Gastrocnemius medialis (tissue), 4 donors: ENCODE measurements at regions not wholly inside any gene's neighbourhood (a gene's known extent, or its start where the extent isn't known, plus 50 kb on each side); places are given as distances from the start of the nearest gene placed in this dataset.
A peak's percentile ranks its signal among the peaks of the same experiment; 100 is the strongest.

Experiments used
- ATAC-seq, 2 donors: fragments of 150-250 bp; one replicate each; pipeline ENCODE4 v1.9.1; 2016
- DNase-seq, 2 donors: peaks; one replicate each; pipeline ENCODE4 v3.0.0-alpha.2; 2019
- H3K27ac ChIP-seq, 4 donors: fragments of 200-600 bp; sonication (generic); 1 replicate in 1 of 4; 2 replicates in 3 of 4; pipeline ENCODE4 v1.5.1; 2016 to 2018; ENCODE audit warnings: mild to moderate bottlenecking in 2 of 4, moderate library complexity in 1 of 4
- H3K27me3 ChIP-seq, 3 donors: fragments of 200-600 bp; sonication (generic) in 2 of 3; 1 replicate in 1 of 3; 2 replicates in 2 of 3; pipeline versions ENCODE4 v1.5.1 to v1.6.0; 2016 to 2019; ENCODE audit warnings: mild to moderate bottlenecking in 1 of 3, moderate library complexity in 1 of 3
- H3K36me3 ChIP-seq, 2 donors: fragments of 200-600 bp; sonication (generic) in 1 of 2; one replicate each; pipeline ENCODE4 v1.5.1; 2017 to 2018
- H3K4me1 ChIP-seq, 2 donors: fragments of 200-600 bp; sonication (generic) in 1 of 2; one replicate each; pipeline ENCODE4 v1.5.1; 2016 to 2017; ENCODE audit warnings: mild to moderate bottlenecking in 2 of 2
- H3K4me3 ChIP-seq, 4 donors: fragments of 200-600 bp; sonication (generic) in 3 of 4; 1 replicate in 1 of 4; 2 replicates in 3 of 4; pipeline ENCODE4 v1.5.1; 2016 to 2019; ENCODE audit warnings: mild to moderate bottlenecking in 2 of 4
- H3K9me3 ChIP-seq, 3 donors: fragments of 200-600 bp; sonication (generic) in 2 of 3; 1 replicate in 1 of 3; 2 replicates in 2 of 3; pipeline ENCODE4 v1.5.1; 2016 to 2019
- CTCF ChIP-seq, 5 experiments: fragments of 450-650 bp in 3 of 5; fragments of 200-600 bp in 2 of 5; sonication (generic) in 2 of 5; IDR thresholded peaks in 4 of 5; conservative IDR thresholded peaks in 1 of 5; 1 replicate in 4 of 5; 2 replicates in 1 of 5; pipeline ENCODE4 v1.5.1; 2016 to 2019; ENCODE audit warnings: antibody characterized with exemption in 5 of 5, mild to moderate bottlenecking in 3 of 5, moderate library complexity in 3 of 5
- POLR2A ChIP-seq, 2 donors: fragments of 450-650 bp; IDR thresholded peaks; one replicate each; pipeline ENCODE4 v1.6.1; 2017; ENCODE audit warnings: antibody characterized with exemption in 2 of 2, mild to moderate bottlenecking in 2 of 2, moderate library complexity in 2 of 2
- in situ Hi-C, 4 donors: fragments of 200-750 bp; cut with MboI; loops; one replicate each; pipeline versions ENCODE4 v1.15.0 to v1.8.0; 2017; ENCODE audit warnings: low sequenced_read_pairs in 4 of 4
- intact Hi-C: fragments of 100-400 bp; cut with DNase I; formaldehyde crosslinking; loops from one replicate; pipeline ENCODE4 v1.15.1; 2023; ENCODE audit warnings: low total_unique reads

GRCh38 chr5:154612666-154613065 lies 134.6 kb upstream of the HAND1 start:
- no peak overlapping the region for H3K27ac ChIP-seq
- no peak for DNase-seq
- TF ChIP-seq POLR2A (IDR thresholded peaks at IDR 0.05) = no peak
- TF ChIP-seq CTCF (IDR thresholded peaks at IDR 0.05 in 4 of 5, conservative IDR thresholded peaks at IDR 0.05 in 1 of 5) = no peak
- peaks cover 6 to 15% of the 10 kb centered on the region in 2 donors for H3K4me1 ChIP-seq
- H3K36me3 ChIP-seq = no peaks in the 10 kb centered on the region
- intact Hi-C loops (no loop called here), in situ Hi-C loops (no loop called here)
- no peaks in the 10 kb centered on the region for H3K9me3 ChIP-seq
- no peak overlapping the region for H3K4me3 ChIP-seq
- no peak for ATAC-seq
- peaks cover 43 to 54% (median 44%) of the 10 kb centered on the region in 3 donors for H3K27me3 ChIP-seq

DNA sequence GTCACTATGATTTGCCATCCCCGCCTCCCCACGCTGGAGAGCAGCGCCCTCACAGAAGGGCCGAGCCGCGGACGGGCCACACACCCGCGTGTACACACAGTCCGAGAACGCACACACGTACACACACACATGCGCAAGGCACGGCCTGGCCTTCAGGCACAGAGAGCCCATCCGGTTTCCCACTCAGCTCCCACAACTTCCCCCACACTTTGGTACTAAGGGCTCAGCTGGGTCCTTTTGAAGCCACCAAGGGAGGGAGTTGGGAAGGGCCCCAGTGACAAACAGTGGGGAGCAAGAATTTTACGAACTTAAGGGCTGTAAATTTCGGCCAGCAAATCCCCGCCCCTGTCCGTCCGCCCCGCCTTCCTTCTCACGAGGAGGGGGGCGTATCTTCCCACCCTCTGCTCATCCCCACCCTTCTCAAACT lies 133.3 kb upstream of the HAND1 start:
- H3K27ac ChIP-seq = no peak overlapping the region
- H3K27me3 ChIP-seq = peaks cover 43 to 54% (median 44%) of the 10 kb centered on the region in 3 donors
- H3K4me1 ChIP-seq = peaks cover 6 to 15% of the 10 kb centered on the region in 2 donors
- H3K9me3 ChIP-seq = no peaks in the 10 kb centered on the region
- intact Hi-C loops (no loop called here), in situ Hi-C loops (no loop called here)
- no peak for ATAC-seq
- peak overlapping the region in 3 of 4 donors; percentile 11 to 55 (median 39) for H3K4me3 ChIP-seq
- TF ChIP-seq POLR2A (IDR thresholded peaks at IDR 0.05) = no peak
- TF ChIP-seq CTCF (IDR thresholded peaks at IDR 0.05 in 4 of 5, conservative IDR thresholded peaks at IDR 0.05 in 1 of 5) = no peak
- H3K36me3 ChIP-seq = no peaks in the 10 kb centered on the region
- no peak for DNase-seq

DNA sequence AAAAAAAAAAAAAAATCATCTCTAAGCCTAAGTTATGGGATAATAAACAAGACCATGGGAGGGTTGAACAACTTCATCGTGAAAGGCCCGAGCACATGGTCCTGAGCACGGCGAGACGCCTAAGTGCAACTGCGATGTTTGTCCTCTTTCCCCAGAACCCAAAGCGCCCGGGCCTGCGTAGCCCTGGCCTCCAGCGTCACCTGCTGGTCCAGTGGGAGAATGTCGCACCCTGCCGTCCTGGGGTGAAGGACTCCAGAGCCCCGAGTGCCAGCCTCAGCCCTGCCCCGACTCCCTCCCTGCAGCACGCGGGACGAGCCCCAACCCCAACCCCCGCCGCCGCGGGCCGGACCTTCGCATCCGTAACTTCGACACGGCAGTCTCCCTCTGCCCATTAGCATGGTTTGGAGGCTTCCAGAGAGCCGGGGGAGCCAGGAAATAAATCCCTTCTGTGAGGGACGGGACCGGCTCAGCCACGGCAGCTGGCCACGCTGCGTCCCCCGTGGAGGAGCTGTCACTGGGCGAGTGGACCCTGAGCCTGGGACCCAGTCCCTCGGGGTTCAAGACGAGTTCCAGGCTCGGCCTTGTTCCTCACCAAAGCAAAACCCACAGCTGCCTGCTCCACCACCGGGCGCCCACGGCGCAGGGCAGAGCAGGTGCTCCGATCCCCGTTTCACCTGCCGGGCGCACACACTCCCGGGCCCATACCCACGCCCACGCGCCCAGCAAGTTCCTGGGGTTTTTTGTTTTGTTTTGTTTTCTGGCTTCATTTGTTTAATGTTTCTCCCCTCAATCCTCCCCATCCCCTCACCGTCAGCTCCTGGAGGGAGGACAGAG lies 132.5 kb upstream of the HAND1 start:
- peaks cover 43 to 54% (median 44%) of the 10 kb centered on the region in 3 donors for H3K27me3 ChIP-seq
- H3K9me3 ChIP-seq = no peaks in the 10 kb centered on the region
- peaks cover 6 to 15% of the 10 kb centered on the region in 2 donors for H3K4me1 ChIP-seq
- no peaks in the 10 kb centered on the region for H3K36me3 ChIP-seq
- H3K27ac ChIP-seq = no peak overlapping the region
- DNase-seq = peak; percentile 32 to 33
- TF ChIP-seq CTCF (IDR thresholded peaks at IDR 0.05 in 4 of 5, conservative IDR thresholded peaks at IDR 0.05 in 1 of 5) (peak; percentile 32 to 72 (median 67)), POLR2A (IDR thresholded peaks at IDR 0.05) (no peak)
- peak overlapping the region; percentile 5 to 55 (median 39) for H3K4me3 ChIP-seq
- peak; percentile 70 to 81 for ATAC-seq
- in situ Hi-C loops (no loop called here), intact Hi-C loops (loop anchor here (1.0 kb wide), 1 partner anchor 143 kb away; no protein-coding TSS in a partner anchor)

GRCh38 chr5:154609251-154609650 lies 131.2 kb upstream of the HAND1 start:
- ATAC-seq (no peak), DNase-seq (no peak)
- in situ Hi-C loops = loop anchor here in 1 of 4 donors (5.0 kb wide), 1 partner anchor 142 kb away; no protein-coding TSS in a partner anchor
- TF ChIP-seq POLR2A (IDR thresholded peaks at IDR 0.05) (no peak), CTCF (IDR thresholded peaks at IDR 0.05 in 4 of 5, conservative IDR thresholded peaks at IDR 0.05 in 1 of 5) (no peak)
- no peak overlapping the region for H3K27ac ChIP-seq
- peaks cover 6 to 15% of the 10 kb centered on the region in 2 donors for H3K4me1 ChIP-seq
- no peaks in the 10 kb centered on the region for H3K36me3 ChIP-seq
- no peak overlapping the region for H3K4me3 ChIP-seq
- intact Hi-C loops = no loop called here
- H3K27me3 ChIP-seq = peaks cover 40 to 46% (median 46%) of the 10 kb centered on the region in 3 donors
- H3K9me3 ChIP-seq = no peaks in the 10 kb centered on the region
